RWPE2 (cell line): ENCODE measurements at regions not wholly inside any gene's neighbourhood (a gene's known extent, or its start where the extent isn't known, plus 50 kb on each side); places are given as distances from the start of the nearest gene placed in this dataset.

Experiments
- ATAC-seq: fragments of 200-7000 bp; cut with Tn5 transposase; 3 replicates; pipeline ENCODE4 v1.9.1; 2021; ENCODE audit warnings: low read depth
- DNase-seq: peaks from one replicate; pipeline ENCODE4 v3.0.0-alpha.2; 2020; ENCODE audit warnings: low spot score
- H3K27ac ChIP-seq: fragments of 450-650 bp; 2 replicates; pipeline ENCODE4 v1.5.1; 2017; ENCODE audit warnings: mild to moderate bottlenecking; ENCODE audit not compliant: poor library complexity, severe bottlenecking
- H3K27me3 ChIP-seq: fragments of 250-450 bp; sonication (Bioruptor Pico); 2 replicates; pipeline ENCODE4 v1.5.1; 2021; ENCODE audit warnings: mild to moderate bottlenecking, moderate library complexity; ENCODE audit not compliant: insufficient read depth, poor library complexity, severe bottlenecking
- H3K36me3 ChIP-seq: fragments of 250-450 bp; sonication (Bioruptor Pico); 2 replicates; pipeline ENCODE4 v1.5.1; 2020; ENCODE audit warnings: low read depth, mild to moderate bottlenecking, moderate library complexity
- H3K4me1 ChIP-seq: fragments of 250-450 bp; sonication (Bioruptor Pico); 2 replicates; pipeline ENCODE4 v1.5.1; 2021; ENCODE audit warnings: mild to moderate bottlenecking, moderate library complexity; ENCODE audit not compliant: insufficient read depth, poor library complexity, severe bottlenecking
- H3K4me3 ChIP-seq: fragments of 250-450 bp; sonication (Bioruptor Pico); 2 replicates; pipeline ENCODE4 v1.5.1; 2021; ENCODE audit warnings: mild to moderate bottlenecking, moderate library complexity; ENCODE audit not compliant: severe bottlenecking
- H3K9me3 ChIP-seq: fragments of 250-450 bp; sonication (Bioruptor Pico); 2 replicates; pipeline ENCODE4 v1.5.1; 2021; ENCODE audit warnings: mild to moderate bottlenecking, moderate library complexity; ENCODE audit not compliant: severe bottlenecking
- TF ChIP-seq, protein P1 (sequence below): fragments of 450-650 bp; IDR thresholded peaks from one replicate; pipeline ENCODE4 v1.5.1; 2017; ENCODE audit warnings: mild to moderate bottlenecking, moderate library complexity; ENCODE audit not compliant: poor library complexity, severe bottlenecking

- DNase-seq = no peak
- Histone ChIP-seq H3K36me3 (peaks cover 6% of the 10 kb centered on the region; the same call in 1 of the 2 replicates), H3K4me3 (no peak overlapping the region), H3K27me3 (no peaks in the 10 kb centered on the region), H3K9me3 (peaks cover 2% of the 10 kb centered on the region), H3K27ac (no peak overlapping the region), H3K4me1 (no peaks in the 10 kb centered on the region)
- TF ChIP-seq, protein P1, sequence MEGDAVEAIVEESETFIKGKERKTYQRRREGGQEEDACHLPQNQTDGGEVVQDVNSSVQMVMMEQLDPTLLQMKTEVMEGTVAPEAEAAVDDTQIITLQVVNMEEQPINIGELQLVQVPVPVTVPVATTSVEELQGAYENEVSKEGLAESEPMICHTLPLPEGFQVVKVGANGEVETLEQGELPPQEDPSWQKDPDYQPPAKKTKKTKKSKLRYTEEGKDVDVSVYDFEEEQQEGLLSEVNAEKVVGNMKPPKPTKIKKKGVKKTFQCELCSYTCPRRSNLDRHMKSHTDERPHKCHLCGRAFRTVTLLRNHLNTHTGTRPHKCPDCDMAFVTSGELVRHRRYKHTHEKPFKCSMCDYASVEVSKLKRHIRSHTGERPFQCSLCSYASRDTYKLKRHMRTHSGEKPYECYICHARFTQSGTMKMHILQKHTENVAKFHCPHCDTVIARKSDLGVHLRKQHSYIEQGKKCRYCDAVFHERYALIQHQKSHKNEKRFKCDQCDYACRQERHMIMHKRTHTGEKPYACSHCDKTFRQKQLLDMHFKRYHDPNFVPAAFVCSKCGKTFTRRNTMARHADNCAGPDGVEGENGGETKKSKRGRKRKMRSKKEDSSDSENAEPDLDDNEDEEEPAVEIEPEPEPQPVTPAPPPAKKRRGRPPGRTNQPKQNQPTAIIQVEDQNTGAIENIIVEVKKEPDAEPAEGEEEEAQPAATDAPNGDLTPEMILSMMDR = no peak
- ATAC-seq = no peak
These were observed 227.2 kb upstream of the MKLN1 start for GRCh38 chr7:131100357-131101054.

DNA sequence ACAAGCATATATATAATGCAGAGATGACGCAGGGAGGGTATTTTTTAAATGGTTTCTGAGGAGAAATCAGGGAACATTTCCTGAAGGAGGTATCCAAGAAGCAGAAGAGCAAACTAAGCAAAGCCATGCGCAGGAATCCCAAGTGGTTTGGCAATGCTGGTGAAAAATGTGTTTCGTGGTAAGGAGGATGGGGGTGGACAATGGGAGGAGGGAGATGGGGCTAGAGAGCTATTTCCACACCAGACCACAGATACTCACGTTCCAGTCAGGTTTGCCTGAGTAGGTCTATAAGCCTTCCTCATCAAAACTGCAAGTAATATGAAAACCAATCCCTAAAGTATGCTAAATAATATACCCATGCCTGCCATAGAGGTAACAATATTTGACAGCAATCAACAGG lies 223.7 kb upstream of the MKLN1 start:
- TF ChIP-seq, protein P1 = no peak
- ATAC-seq (no peak), DNase-seq (no peak)
- H3K9me3 ChIP-seq = no peaks in the 10 kb centered on the region
- H3K4me1 ChIP-seq = peaks cover 8% of the 10 kb centered on the region
- no peak overlapping the region for H3K27ac ChIP-seq
- H3K36me3 ChIP-seq = peaks cover 6% of the 10 kb centered on the region; the same call in 1 of the 2 replicates
- no peaks in the 10 kb centered on the region for H3K27me3 ChIP-seq
- H3K4me3 ChIP-seq = no peak overlapping the region

- no peaks in the 10 kb centered on the region for H3K27me3 ChIP-seq
- H3K4me3 ChIP-seq = no peak overlapping the region
- H3K27ac ChIP-seq = no peak overlapping the region
- peaks cover 10% of the 10 kb centered on the region for H3K4me1 ChIP-seq
- no peaks in the 10 kb centered on the region for H3K9me3 ChIP-seq
- TF ChIP-seq, protein P1 = no peak
- H3K36me3 ChIP-seq = peaks cover 6% of the 10 kb centered on the region; the same call in 1 of the 2 replicates
- no peak for DNase-seq
- no peak for ATAC-seq
These were observed 222.9 kb upstream of the MKLN1 start for GRCh38 chr7:131104596-131105293.

- H3K4me1 ChIP-seq = peaks cover 11% of the 10 kb centered on the region
- no peaks in the 10 kb centered on the region for H3K9me3 ChIP-seq
- H3K36me3 ChIP-seq = peaks cover 6% of the 10 kb centered on the region; the same call in 1 of the 2 replicates
- H3K4me3 ChIP-seq = peak overlapping the region; percentile 52
- DNase-seq (no peak), ATAC-seq (no peak)
- TF ChIP-seq, protein P1 = no peak
- H3K27ac ChIP-seq = no peak overlapping the region
- no peaks in the 10 kb centered on the region for H3K27me3 ChIP-seq
These were observed 222.3 kb upstream of the MKLN1 start for GRCh38 chr7:131105294-131105798.
